GM21825 (cell line): ENCODE measurements at regions not wholly inside any gene's neighbourhood (a gene's known extent, or its start where the extent isn't known, plus 50 kb on each side); places are given as distances from the start of the nearest gene placed in this dataset.

Experiments
- ATAC-seq: cut with Tn5 transposase; IDR thresholded peaks from one replicate; pipeline ENCODE4 v1.9.1; 2021; ENCODE audit warnings: mild to moderate bottlenecking, moderate library complexity; ENCODE audit not compliant: unreplicated experiment

DNA sequence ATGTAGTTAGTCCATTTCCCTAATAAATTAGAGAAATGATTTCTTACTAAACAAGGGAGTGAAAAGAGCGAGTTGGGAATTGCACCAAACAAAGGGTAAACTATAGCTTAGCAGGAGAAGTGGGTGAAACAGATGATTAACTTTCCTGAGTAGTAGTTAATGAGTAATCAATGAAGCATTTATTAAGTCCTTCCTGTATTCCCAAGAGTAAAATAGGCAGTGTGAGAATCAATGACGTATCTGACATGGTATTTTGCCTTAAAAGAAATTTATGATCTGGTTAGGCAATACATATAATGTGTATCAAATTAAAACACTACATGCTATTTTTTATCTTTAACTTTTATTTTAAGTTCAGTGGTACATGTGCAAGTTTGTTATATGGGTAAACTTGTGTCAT, 142.8 kb downstream of the KLF5 start:
- no peak for ATAC-seq

DNA sequence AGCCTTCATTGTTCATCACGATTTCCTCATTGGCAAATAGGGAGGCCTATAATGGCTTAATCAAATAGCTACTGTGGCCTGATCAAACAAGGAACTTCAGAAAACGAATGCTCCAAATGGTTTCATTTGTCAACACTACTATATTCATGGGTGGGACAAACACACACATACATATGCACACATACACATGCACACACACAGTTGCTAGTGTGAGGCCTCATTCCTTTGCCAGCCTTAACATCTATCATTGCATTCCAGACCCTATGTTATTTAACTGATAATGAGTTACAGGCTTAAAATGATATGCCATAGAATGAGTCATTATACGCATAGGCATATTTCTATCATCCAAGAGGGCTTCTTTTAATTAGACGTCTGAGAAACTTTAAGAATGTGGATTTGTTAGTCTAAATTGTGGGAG, 140.2 kb downstream of the KLF5 start:
- no peak for ATAC-seq

DNA sequence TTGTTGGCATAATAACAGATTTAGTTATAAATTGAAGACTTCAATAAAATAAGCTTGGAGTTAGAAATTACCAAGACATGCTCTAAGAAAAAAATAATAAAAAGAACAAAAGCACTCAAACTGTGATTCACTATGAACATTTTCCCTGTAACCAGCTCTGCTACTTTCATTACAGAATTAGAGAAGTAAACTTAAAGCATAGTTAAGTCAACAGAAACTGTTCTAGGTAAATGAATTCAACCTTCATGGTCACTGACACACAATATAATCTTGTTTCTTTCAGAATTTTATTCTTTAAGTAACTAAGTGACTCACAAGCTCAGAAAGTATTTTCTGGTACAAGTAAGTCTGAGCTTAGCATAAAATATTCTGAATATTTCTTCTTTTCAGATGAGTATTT, 136.3 kb downstream of the KLF5 start:
- no peak for ATAC-seq

DNA sequence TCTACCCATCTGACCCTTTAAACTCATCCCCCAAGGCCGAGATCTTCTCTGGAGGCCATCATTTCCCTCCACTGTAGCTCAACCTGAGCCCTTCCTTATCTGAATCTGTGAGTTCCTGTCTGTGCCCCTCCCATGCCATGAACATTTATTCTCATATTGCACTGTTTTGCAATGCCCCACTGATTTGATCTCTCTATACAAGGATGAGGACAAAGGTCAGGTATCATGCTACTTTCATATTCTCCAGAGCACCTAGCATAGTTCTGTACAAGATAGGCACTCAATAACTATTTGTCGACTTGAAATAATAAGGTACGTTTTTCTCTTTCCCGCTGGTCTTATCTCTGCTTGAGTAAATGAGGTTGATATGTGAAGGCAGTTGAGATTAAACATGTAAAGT, 135.5 kb downstream of the KLF5 start:
- ATAC-seq, result no peak

DNA sequence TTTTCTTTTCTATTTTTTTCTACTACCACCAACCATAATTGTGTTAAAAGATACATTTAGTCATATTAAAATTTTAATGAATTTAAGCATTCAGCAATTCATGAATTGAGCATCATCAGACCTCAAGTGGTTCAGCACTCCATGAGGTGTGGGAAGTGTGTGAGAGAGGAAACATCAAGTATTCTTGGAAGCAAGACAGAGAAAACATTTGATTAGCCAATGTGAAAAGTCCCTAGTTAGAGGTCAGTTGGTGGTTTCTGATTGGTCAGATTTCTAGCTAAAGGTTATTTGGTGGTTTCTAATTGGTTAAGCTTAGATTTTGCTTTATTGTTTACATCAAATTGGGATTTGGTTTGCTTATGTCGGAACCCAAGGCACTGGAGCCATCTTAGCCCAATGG, 134.7 kb downstream of the KLF5 start:
- ATAC-seq, result no peak

DNA sequence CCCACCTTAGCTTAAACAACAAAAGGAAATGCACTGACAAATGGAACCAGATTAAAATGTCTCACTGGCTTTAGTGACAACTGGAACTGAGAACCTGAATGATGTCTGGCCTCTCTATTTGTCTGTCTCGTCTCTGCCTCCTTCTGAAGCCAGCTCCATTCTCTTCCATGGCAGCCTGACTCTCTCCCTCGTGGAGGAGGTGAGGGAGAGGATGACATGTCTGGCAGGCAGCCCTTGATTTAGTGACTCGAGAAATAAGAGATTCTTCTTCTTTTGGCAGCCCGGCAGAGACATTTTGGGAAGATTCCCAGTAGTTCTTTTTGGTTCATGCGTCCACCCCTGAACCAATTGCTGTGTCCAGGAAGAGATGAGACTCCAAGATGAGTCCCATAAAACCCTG, 131.7 kb downstream of the KLF5 start:
- ATAC-seq, result no peak

DNA sequence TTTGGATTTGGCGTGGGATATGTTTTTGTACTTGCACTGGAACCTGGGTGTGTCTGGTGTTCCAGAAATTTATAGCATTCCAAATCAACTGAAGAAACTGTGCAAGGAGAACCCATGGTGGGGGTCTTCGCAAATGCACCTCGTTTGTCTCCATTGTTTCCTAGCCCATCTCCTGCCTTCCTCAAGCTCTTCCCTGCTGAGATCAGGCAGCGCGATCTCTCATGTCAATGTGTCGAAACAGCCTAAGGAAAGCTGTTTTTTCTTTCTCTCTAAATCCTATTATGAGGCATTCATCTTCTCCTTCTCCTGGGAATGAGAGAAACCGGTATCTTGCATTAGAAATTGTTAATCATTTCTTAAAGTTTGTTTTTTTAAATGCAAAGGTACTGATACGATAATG, 131.0 kb downstream of the KLF5 start:
- no peak for ATAC-seq

DNA sequence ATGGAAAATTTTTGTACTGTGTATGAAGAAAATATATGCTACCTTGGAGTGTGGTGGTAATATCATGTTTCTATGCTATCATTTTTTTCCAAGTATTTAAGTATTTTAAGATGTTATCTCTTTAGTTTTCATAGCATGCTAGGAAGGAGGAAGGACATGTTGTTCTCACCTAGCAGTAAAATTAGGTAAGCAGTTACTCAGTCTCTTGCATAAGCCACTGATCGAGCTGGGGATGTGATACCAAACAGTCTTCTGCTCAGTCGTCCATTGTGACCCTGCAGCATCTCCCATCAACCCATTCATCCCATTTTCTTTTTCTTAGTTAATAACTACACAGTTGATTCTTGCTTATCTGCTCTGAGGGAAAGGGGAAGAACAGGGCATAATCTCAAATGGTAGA, 130.6 kb downstream of the KLF5 start:
- ATAC-seq, result no peak

DNA sequence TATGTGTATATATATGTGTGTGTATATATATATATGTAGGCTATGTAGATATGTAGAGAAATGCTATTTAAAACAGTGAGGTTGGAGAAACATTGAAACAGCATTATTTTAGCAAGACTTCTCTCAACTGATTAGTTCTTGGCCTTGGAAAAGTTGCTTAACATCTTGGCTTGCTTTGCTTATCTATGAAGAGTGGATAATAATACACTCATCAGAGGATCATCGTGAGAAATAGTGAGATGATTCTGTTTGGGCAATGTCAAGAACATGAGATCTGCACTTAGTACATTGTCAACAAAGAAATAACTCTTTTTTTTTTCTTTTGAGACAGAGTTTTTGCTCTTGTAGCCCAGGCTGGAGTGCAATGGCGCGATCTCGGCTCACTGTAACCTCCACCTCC, 128.3 kb downstream of the KLF5 start:
- ATAC-seq, result no peak

DNA sequence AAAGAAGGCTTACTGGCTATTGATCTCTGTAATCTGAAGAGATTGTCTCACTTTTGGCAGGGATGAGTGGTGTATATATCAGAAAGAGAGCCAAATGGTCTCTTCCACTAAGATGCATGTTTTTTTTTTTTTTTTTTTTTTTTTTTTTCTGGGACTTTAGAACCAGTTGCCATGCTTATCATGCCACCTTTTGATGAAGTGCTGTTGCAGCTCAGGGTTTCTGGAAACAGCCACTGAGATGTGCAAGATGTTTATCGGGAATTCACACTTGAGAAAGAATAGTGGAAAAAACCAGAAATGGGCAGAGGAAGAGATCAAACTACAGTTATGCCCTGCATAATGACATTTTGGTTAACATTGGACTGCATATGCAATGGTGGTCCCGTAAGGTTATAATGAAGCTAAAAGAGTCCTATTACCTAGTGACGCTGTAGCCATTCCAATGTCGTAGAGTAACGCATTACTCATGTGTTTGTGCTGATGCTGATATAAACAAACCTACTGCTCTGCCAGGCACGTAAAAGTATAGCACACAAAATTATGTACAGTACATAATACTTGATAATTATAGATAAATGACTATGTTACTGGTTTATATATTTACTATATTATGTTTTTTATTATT, 121.0 kb downstream of the KLF5 start:
- no peak for ATAC-seq

DNA sequence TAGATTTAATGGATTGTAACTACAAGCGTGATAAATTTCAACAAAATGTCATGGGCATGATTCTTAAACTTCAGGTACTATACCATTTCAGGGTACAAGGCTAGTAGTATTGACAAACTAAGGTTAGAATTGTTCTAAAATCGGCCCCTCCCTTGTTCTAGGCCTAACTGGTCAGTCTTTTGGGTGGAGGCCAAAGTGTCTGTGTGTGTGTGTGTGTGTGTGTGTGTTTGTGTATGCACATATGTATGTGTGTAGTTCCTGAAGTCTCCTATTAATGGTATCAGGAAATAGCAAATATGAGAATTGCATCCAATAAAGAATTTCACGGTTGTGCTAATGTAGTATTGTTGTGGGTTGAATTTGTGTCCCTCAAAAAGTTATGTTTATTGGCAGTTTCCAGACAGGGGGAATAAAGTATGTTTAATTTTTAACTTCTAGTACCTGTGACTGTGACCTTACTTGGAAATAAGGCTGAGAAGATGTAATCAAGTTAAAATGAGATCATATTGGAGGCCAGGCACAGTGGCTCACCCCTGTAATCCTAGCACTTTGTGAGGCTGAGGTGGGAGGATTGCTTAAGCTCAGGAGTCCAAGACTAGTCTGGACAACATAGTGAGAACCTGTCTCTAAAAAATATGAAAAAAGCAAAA, 119.2 kb downstream of the KLF5 start:
- ATAC-seq, result no peak

DNA sequence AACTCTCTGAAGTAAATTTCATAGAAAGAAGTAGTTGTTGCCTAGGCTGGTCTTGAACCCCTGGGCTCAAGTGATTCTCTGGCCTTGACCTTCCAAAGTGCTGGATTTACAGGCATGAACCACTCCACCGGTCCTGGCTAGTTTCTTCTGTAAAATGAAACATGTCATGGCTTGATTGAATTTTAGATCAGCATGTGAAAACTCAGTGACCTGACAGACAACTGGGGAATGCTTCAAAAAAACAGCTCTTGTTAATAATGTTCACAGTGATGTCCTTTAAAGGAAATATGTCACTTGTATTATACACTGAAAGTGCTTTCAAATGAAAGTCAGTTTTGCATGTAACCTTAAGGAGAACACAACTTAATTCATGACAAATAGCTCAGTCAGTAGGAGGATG, 118.2 kb downstream of the KLF5 start:
- ATAC-seq, result no peak

DNA sequence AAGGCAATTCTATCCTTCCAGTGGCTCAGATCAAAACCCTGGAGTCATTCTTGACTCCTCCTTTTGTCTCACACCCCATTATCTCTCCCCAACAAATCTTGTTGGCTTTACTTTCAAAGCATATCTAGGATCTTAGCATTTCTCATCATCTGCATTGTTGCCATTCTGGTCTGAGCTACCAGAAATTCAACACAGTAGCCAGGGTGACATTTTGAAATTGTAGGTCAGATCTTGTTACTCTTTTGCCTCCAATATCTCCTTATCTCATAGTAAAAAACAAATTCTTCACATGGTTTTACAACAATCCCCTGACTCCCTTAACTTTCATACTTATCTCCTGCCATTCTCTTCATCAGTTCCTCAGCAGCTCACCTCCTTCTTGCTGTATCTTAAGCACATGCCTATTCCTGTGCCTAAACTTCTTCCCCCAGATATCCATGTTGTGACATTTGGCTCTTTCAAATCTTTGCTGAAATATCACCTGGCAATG, 115.8 kb downstream of the KLF5 start:
- no peak for ATAC-seq

DNA sequence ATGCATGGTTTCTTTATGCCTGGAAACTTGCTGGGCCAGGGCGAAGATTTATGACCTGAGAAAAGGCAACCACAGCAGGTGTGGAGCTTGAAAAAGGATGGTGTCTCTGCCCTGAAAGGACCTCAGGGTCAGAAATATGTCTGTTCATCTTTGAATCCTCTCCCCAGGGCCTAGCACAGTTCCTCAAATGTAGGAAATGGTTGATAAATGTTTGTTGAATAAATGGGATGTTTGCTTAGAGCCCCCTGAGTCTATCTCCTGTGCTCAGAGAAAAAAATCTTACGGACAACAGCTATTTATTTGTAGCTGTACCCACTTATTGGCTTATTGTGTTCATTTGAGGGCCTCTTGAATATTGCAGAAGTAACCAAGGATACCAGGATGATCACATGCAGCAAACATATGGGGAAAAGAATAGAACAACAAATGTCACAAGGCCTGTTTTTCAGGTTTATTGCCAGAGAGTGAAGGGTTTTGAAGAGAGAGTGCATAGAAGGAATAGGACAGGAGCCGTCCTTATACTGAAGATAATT, 114.5 kb downstream of the KLF5 start:
- no peak for ATAC-seq

DNA sequence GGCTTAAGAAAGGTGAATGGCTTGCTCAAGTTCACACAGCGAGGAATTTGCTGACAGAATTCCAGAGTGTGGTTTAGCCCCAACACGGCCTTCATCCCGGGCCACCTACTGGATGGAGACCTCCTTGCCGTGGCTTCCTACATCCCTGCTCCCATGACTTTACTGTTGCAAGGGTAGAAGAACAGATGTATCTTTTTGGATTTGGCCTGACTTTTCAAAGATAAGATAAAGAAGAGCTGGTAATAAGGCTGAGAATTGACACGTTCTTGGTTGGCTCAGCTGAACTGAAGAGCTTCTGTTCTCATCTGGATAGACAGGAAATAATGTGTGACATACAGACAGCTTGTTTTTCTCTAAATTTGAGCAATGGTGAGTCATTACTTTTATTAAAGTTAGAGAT, 113.1 kb downstream of the KLF5 start:
- no peak for ATAC-seq

DNA sequence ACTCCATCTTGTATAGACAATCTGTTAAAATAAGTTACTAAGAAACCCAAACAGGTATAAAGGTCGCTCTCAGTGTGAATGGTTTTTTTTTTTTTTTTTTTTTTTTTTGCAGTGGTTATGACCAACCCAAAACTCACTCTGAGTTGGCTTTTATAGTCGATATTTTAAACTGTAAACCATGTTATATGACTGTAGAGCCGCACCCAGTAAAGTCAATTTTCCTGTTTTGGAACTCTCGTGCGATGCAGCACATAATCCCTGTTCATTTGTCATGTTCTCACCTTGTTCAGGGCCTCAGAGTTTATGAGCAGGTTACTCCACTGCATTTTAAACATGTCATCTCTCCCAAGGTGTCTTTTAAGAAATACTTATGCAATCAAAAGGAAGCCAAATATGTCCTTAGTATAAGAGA, 112.5 kb downstream of the KLF5 start:
- no peak for ATAC-seq

DNA sequence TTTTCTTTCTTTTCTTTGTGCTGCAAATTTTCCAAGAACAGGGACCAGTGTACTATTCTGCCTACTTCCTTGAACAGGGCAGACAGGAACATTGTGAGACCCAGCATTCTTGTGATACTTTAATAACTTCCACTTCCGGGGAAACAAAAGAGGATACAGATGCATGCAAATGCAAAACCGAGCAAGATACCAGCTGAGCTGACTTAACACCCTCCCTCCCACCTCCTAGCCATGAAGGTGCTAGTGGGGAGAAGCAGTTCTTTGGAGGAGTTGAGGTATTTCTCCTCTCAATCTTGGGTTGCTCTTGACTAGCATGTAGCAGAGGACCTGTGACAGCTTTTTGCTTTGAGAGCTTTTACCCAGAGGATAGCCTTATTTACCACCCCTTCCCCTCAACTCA, 111.2 kb downstream of the KLF5 start:
- ATAC-seq, result no peak

DNA sequence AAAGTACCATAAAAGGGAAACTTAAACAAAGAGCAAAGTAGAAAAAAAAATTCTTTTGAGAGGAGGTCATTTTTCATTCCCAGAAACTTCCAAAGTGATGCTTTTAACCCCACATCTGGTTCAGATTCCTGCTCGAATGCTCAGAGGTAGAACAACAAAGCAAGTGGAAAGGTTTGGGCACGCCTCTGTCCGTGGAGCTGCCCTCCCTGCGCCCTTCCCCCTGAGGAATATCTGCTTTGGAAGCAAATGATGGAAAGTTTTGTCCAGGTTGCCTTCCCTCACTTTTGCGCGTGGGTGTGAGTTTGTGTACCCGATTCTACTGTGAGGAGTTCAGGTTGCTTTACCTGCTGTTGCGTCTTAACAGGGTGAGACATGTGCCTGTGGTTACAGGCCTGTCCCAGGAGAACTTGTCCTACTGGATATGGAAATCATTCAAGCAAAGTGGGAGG, 110.2 kb downstream of the KLF5 start:
- no peak for ATAC-seq

DNA sequence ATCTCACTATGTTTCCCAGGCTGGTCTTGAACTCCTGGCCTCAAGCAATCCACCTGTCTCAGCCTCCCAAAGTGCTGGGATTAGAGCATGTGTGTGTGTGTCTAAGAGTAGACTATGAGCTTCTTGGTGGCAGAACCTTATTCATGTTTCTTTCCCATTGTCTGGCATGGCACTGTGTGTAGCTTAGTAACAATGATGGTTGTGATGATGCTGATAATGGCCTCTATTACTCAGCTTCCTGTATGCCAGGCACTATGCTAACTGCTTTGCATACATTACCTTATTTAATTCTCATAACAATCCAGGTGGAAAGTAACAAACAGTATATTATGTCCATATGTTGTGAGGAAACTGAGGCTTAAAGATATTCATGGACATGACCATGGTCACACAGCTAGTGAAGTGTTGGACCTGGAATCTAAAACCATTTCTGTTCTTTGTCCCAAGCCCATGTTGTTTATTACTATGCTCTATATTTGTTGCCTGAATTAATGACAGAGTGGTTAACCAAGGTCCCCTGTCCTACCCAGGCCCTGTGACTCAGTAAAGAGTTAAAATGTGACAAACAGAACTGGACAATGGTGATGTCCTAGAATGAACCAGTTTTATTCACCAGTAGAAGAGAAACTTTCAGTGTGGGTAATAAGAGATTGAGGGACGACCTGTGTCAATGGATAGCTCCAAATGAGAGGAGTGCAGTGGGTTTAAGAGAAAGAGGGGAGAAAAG, 109.6 kb downstream of the KLF5 start:
- ATAC-seq, result no peak

DNA sequence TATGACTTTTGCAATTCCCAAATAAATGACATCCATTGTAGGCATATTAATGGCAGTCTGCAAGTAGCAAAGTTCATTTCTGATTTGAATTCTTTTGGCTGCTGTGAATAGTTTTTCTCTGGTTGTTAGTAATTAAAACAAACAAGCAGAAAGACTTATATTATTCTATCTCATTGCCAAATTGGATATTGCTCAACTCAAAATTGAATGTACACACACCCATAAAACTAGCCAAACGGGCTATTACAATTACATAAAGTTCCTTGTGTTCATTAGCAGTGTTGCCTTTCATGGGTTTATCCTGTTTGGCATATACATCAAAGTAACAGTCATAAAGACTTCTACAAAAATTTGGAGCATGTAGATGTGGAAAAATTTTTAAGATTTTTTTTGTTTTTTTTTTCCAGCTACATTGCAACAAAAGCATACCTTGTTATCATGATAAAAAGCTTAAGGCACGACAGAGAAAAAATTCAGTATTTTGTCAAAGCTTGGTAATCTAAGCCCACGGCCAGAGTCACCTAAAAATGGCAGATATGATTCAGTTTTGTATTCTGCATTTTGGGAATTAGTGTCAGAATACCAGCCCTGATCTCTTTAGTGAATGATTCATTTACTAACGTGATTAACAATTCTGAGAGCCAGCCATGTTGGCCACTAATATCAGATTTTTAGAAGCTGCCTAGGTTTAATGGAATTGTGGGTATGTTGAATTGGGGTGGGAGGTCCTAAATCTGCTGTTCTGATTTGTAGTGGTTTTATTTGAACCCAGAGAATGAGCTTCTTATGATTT, 108.4 kb downstream of the KLF5 start:
- no peak for ATAC-seq

DNA sequence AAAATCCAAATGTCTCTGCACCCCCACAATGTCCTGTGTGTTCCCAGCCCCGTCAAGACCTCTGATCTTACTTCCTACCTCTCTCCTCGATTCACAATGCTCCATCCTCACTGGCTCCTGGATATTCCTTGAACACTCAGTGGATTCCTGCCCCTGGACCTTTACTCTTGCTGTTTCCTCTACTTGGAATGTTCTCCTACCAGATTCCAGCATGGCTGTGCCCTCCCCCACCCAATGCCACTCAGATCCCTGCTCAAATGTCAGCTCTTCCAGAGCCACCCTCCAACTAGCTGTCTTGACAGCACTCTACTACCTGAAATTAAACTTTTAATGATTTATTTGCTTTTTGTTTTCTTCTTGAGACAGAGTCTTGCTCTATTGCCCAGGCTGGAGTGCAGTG, 107.4 kb downstream of the KLF5 start:
- ATAC-seq, result no peak
